ENCODE measurements at regions not wholly inside any gene's neighbourhood (a gene's known extent, or its start where the extent isn't known, plus 50 kb on each side); places are given as distances from the start of the nearest gene placed in this dataset.

GRCh38 chr6:40954446-40955177, 84.4 kb downstream of the UNC5CL start:
- no peak for TF ChIP-seq REST (IDR thresholded peaks at IDR 0.05; ENCODE audit: insufficient read depth in 1 of 2, low read depth in 2 of 2, low read length in 2 of 2)
- no peak for TF ChIP-seq SIN3A (IDR thresholded peaks at IDR 0.05; ENCODE audit: borderline replicate concordance, insufficient read depth, low read length)

All from PFSK-1 (cell line).